CD4-positive, alpha-beta T cell (primary cell): ENCODE measurements at regions not wholly inside any gene's neighbourhood (a gene's known extent, or its start where the extent isn't known, plus 50 kb on each side); places are given as distances from the start of the nearest gene placed in this dataset.
"Not testable (repeated sequence)": the region's sequence is repeated elsewhere in the genome, so short reads cannot be mapped to it uniquely, and the experiment has no call there.

Source experiments
- ATAC-seq: fragments of 200-7000 bp; cut with Tn5 transposase; one replicate; pipeline ENCODE4 v1.10.0; 2022; ENCODE audit warnings: mild to moderate bottlenecking; ENCODE audit not compliant: poor library complexity
- CTCF ChIA-PET: fragments of 350-600 bp; sonication (Branson Sonifier 250); formaldehyde crosslinking; loops from one replicate; lab custom pipeline; 2021; ENCODE audit warnings: antibody characterized with exemption, inconsistent platforms; lab: Charles Lee
- POLR2A ChIA-PET: fragments of 350-600 bp; sonication (Branson Sonifier 250); formaldehyde crosslinking; loops from one replicate; lab custom pipeline; 2021; ENCODE audit warnings: antibody characterized with exemption, inconsistent platforms; lab: Charles Lee
- DNase-seq, 14 experiments: peaks; one replicate each; pipeline ENCODE4 v3.0.0-alpha.2; 2013 to 2020; ENCODE audit warnings: mixed read lengths in 2 of 14
- H3K27ac ChIP-seq, 2 donors: one replicate each; pipeline versions ENCODE4 v1.5.1 to v1.7.0; 2013; ENCODE audit warnings: low read length in 2 of 2, low read depth in 1 of 2, mild to moderate bottlenecking in 1 of 2
- H3K27me3 ChIP-seq, 2 experiments: 1 replicate in 1 of 2; 2 replicates in 1 of 2; pipeline versions ENCODE4 v1.6.1 to v1.7.0; 2013; ENCODE audit warnings: low read length in 2 of 2, control low read depth in 1 of 2, mild to moderate bottlenecking in 1 of 2, moderate library complexity in 1 of 2; ENCODE audit not compliant: insufficient read depth in 2 of 2, control insufficient read depth in 1 of 2
- H3K36me3 ChIP-seq: one replicate; pipeline ENCODE4 v1.6.1; 2013; ENCODE audit warnings: low read length, control low read depth; ENCODE audit not compliant: insufficient read depth
- H3K4me1 ChIP-seq: one replicate; pipeline ENCODE4 v1.6.1; 2013; ENCODE audit warnings: low read length, control low read depth; ENCODE audit not compliant: insufficient read depth
- H3K4me3 ChIP-seq: one replicate; pipeline ENCODE4 v1.5.1; 2013; ENCODE audit warnings: mild to moderate bottlenecking, low read length, moderate library complexity
- H3K9me3 ChIP-seq, 2 experiments: 1 replicate in 1 of 2; 2 replicates in 1 of 2; pipeline versions ENCODE4 v1.6.1 to v1.7.0; 2013; ENCODE audit warnings: low read length in 2 of 2, mild to moderate bottlenecking in 2 of 2, control low read depth in 1 of 2, moderate library complexity in 1 of 2; ENCODE audit not compliant: control insufficient read depth in 1 of 2, insufficient read depth in 1 of 2
- H3K27ac Mint-ChIP-seq: one replicate; pipeline ENCODE4 v1.8.0; 2020; ENCODE audit warnings: mixed read lengths
- H3K27me3 Mint-ChIP-seq: one replicate; pipeline ENCODE4 v1.8.0; 2021; ENCODE audit warnings: mixed read lengths
- H3K36me3 Mint-ChIP-seq: one replicate; pipeline ENCODE4 v1.8.0; 2021; ENCODE audit warnings: low read depth, mixed read lengths
- H3K4me1 Mint-ChIP-seq: one replicate; pipeline ENCODE4 v1.8.0; 2021; ENCODE audit warnings: low read depth, mixed read lengths
- H3K4me3 Mint-ChIP-seq: one replicate; pipeline ENCODE4 v1.8.0; 2020; ENCODE audit warnings: mild to moderate bottlenecking, mixed read lengths
- H3K9me3 Mint-ChIP-seq: one replicate; pipeline ENCODE4 v1.8.0; 2020; ENCODE audit warnings: mixed read lengths
- CTCF ChIP-seq: fragments of 200-600 bp; IDR thresholded peaks from one replicate; pipeline ENCODE4 v1.8.0; 2022; ENCODE audit warnings: antibody characterized with exemption, mild to moderate bottlenecking
- intact Hi-C, 2 experiments: fragments of 100-400 bp; cut with DNase I in 1 of 2; cut with micrococcal nuclease in 1 of 2; formaldehyde crosslinking; loops; one replicate each; pipeline versions ENCODE4 v1.15.1 to v1.9.0; 2023 to 2025; cut with DNase I, micrococcal nuclease

- no peak for ATAC-seq
- intact Hi-C loops = no loop called here
- no peaks in the 10 kb centered on the region for H3K27me3 ChIP-seq
- no peaks in the 10 kb centered on the region for H3K4me1 ChIP-seq
- Mint-ChIP-seq H3K4me1 (no peaks in the 10 kb centered on the region), H3K27me3 (no peaks in the 10 kb centered on the region), H3K36me3 (no peaks in the 10 kb centered on the region), H3K9me3 (peaks cover 5% of the 10 kb centered on the region), H3K4me3 (no peak overlapping the region), H3K27ac (no peak overlapping the region)
- POLR2A ChIA-PET = no interaction called here
- no peak for TF ChIP-seq CTCF
- H3K27ac ChIP-seq = no peak overlapping the region
- H3K9me3 ChIP-seq = peaks cover 0 to 17% of the 10 kb centered on the region in 2 experiments
- no peaks in the 10 kb centered on the region for H3K36me3 ChIP-seq
- no peak overlapping the region for H3K4me3 ChIP-seq
- CTCF ChIA-PET = no interaction called here
- no peak for DNase-seq
Observed at GRCh38 chr4:125649452-125649851, 334.7 kb downstream of the FAT4 start.

GRCh38 chr4:125650557-125650956 is 335.8 kb downstream of the FAT4 start:
- H3K4me1 ChIP-seq = no peaks in the 10 kb centered on the region
- TF ChIP-seq CTCF = no peak
- H3K27ac ChIP-seq = no peak overlapping the region
- no peak overlapping the region for H3K4me3 ChIP-seq
- Mint-ChIP-seq H3K27me3 (no peaks in the 10 kb centered on the region), H3K36me3 (no peaks in the 10 kb centered on the region), H3K4me3 (no peak overlapping the region), H3K27ac (no peak overlapping the region), H3K9me3 (peaks cover 5% of the 10 kb centered on the region), H3K4me1 (no peaks in the 10 kb centered on the region)
- CTCF ChIA-PET = no interaction called here
- POLR2A ChIA-PET = no interaction called here
- ATAC-seq = no peak
- H3K36me3 ChIP-seq = no peaks in the 10 kb centered on the region
- no peaks in the 10 kb centered on the region for H3K27me3 ChIP-seq
- intact Hi-C loops = no loop called here
- peaks cover 0 to 17% of the 10 kb centered on the region in 2 experiments for H3K9me3 ChIP-seq
- no peak for DNase-seq

- intact Hi-C loops, H3K4me1 ChIP-seq, H3K27ac ChIP-seq, ATAC-seq, H3K4me3 ChIP-seq, H3K4me3 Mint-ChIP-seq, DNase-seq, H3K27me3 ChIP-seq, H3K36me3 Mint-ChIP-seq, H3K27ac Mint-ChIP-seq, H3K27me3 Mint-ChIP-seq, H3K9me3 Mint-ChIP-seq, H3K36me3 ChIP-seq, CTCF ChIA-PET, H3K4me1 Mint-ChIP-seq, POLR2A ChIA-PET: not testable (repeated sequence)
- H3K9me3 ChIP-seq = peaks cover 0 to 17% of the 10 kb centered on the region in 2 experiments
Observed at GRCh38 chr4:125651707-125652357, 337.1 kb downstream of the FAT4 start.

- Histone ChIP-seq H3K4me3 (no peak overlapping the region), H3K9me3 (no peaks in the 10 kb centered on the region), H3K27me3 (no peaks in the 10 kb centered on the region), H3K36me3 (no peaks in the 10 kb centered on the region), H3K27ac (no peak overlapping the region), H3K4me1 (no peaks in the 10 kb centered on the region)
- Mint-ChIP-seq H3K4me1 (no peaks in the 10 kb centered on the region), H3K27me3 (no peaks in the 10 kb centered on the region), H3K4me3 (no peak overlapping the region), H3K27ac (no peak overlapping the region), H3K36me3 (no peaks in the 10 kb centered on the region), H3K9me3 (peaks cover 5% of the 10 kb centered on the region)
- DNase-seq (no peak), ATAC-seq (no peak)
- POLR2A ChIA-PET = no interaction called here
- CTCF ChIA-PET = no interaction called here
- TF ChIP-seq CTCF = no peak
- intact Hi-C loops = no loop called here
Observed at GRCh38 chr4:125658773-125659172, 344.0 kb downstream of the FAT4 start.
